ENCODE measurements at regions not wholly inside any gene's neighbourhood (a gene's known extent, or its start where the extent isn't known, plus 50 kb on each side); places are given as distances from the start of the nearest gene placed in this dataset.
"Not testable (repeated sequence)": the region's sequence is repeated elsewhere in the genome, so short reads cannot be mapped to it uniquely, and the experiment has no call there.

DNA sequence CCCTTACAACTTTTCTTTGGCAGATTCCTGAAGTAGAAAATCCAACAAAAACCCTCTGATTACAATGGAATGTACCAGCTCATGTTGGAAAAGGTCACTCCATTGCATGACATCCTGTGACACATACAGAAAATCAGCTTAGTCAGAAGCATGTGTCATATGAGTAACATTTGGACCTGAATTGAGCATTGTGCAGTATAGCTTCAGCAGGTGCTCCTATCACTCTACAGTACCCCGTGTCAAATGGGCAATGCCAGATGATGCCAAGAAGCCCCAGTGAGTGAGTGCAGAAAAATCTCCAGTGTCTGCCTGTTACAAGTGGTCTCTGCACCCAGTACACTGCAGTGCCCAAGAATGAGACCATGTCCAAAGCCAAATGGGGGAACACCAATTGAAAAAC is 129.7 kb upstream of the RUNX1 start:
- DNase-seq: peak; percentile 66

DNA sequence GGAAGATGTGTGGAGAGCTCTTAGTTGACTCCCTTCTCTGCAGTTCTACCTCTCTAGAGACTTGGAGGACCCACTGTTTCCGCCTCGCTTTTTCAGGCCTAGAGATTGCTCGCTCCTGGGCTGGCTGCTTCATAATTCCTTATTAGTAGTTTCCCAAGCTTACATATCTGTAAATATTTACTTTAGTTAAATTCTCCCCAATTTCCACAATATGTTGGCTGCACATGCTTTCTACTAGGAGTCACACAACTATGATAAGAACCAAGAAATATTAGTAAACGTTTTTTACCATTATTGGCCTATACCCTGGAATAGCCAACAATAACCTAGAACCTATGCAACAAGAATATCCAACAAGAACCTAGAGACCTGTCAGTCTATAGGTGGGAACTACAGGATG is 129.0 kb upstream of the RUNX1 start:
- DNase-seq: no peak

DNA sequence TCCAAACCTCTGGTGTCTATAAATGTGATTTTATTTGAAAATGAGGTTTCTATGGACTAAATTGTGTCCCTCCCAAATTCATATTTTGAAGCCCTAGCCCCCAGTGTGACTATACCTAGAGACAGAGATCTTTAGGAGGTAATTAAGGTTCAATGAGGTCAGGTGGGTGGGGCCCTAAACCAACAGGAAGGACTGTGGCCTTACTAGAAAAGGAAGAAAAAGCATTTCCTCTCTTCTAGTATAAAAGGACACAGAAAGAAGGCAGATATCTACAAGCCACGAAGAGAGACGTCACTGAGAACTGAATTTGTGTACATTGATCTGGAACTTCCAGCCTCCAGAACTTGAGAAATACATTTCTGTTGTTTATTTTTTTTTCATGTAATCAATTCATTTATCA is 123.1 kb upstream of the RUNX1 start:
- DNase-seq: no peak

DNA sequence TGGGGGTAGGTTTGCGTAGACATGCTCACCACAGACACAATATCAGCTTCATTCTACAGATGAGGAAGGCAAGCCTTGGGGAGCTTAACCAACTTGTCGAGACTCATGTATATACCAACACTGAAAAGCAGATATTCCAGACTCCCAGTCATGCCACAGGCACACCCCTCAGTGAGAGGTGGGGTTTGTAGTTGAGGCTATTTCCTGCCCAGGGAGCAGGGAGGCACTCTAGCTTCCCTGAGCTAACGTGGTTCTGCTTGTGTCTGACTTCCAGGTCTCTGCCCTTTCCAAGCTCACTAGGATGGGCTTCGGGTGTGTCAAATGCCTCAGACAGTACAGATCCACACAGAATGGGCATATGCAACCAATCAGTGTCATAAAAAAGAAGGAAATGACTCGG is 122.3 kb upstream of the RUNX1 start:
- no peak for DNase-seq

DNA sequence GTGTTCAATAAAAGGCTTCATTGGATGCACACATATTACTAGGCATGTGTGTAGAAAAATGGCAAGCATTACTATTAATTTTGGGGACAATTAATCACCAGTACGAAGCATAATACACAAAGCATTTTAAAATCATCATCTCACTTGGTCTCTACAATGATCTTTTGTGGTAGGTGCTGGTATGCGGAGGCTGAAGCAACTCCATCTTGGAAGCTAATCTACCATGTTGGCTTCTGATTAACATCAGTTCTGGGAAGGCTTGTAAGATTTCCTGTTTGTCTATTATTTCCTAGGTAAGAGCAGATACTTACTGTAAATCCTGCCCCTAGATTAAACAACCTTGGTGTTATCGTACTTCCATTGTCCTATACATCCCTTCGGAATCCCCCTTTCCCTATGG is 121.7 kb upstream of the RUNX1 start:
- no peak for DNase-seq

DNA sequence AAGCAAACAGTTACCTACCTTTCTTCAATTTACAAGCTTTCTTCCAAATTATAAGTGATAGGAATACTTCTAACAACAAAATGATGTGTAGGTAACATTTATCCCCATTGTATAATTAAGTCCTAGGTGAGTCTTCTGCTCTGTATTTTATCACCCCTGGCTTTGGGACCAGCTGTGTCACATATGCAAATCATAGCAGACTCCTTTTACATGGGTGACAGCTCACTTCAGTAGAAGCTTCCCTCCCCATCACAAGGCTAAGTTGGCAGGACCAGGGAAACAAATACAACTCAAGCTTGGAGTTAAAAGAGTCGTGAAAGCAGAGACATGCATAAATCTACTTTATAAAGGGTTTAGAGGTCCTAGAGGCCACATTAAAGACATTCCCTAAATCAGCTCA is 121.1 kb upstream of the RUNX1 start:
- DNase-seq: no peak

DNA sequence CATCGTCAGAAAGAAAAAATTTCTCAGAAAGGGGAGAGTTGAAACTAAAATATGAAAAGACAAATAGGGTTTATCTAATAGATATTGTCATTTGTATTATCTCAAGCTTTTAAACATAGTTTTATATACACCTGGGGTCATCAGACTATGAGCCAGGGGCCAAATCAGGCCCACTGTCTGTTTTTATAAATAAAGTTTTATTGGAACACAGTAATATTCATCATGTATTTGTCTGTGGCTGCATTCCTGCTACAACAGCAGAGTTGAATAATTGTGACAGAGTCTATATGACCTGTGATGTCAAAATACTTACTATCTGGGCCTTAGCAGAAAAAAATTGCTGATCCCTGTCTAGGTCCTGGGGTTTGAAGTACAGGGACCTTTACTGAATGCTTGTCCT is 120.5 kb upstream of the RUNX1 start:
- DNase-seq: no peak

DNA sequence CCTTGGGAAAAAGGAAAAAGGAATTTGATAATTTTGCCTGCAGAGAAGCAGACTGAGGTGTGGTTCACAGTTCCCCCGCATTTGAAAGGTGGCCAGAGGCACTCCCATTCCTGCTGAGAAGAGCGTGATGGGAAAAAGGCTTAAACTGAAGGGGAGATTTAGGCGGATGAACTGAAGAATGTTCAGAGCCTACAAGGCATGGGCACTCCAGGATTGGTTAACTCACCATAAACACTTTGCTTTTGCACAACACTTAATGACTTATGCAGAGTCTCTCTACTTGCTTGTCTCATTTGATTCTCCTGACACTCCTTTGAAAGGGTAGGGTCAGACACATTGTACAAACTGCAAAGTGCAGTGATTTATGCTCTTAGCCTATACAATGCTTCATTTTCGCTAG is 119.6 kb upstream of the RUNX1 start:
- no peak for DNase-seq

DNA sequence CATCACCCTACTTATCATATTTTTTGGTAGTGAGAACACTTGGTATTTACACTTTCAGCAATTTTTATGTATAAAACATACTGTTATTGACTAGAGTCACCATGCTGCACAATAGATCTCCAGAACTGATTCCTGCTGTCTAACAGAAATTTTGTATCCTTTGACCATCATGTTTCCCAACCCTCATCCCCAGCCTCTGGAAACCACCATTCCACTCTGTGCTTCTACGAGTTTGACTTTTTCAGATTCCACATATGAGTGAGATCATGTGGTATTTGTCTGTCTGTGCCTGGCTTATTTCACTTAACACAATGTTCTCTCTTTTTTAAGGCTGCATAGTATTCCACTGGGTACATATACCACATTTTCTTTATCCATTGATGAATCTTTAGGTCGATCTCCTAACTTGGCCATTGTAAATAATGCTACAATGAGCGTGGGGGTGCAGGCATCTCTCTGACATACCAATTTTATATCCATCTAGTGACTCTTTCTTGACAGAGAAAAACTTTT is 115.9 kb upstream of the RUNX1 start:
- no peak for DNase-seq

DNA sequence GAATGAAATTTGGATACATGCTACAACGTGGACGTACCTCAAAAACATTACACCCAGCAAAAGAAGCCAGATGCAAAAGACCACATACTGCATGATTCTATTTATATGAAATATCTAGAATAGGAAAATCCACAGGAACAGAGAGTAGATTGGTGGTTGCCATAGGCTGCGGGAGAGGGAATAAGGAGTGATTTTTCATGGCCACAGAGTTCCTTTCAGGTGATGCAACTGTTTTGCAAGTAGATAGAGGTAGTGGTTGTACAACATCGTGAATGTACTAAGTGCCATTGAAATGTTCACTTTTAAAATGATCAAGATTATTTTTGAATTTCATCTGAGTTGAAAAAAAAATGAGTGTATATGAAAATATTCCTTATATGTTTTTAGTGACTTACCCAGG is 115.3 kb upstream of the RUNX1 start:
- DNase-seq: no peak

DNA sequence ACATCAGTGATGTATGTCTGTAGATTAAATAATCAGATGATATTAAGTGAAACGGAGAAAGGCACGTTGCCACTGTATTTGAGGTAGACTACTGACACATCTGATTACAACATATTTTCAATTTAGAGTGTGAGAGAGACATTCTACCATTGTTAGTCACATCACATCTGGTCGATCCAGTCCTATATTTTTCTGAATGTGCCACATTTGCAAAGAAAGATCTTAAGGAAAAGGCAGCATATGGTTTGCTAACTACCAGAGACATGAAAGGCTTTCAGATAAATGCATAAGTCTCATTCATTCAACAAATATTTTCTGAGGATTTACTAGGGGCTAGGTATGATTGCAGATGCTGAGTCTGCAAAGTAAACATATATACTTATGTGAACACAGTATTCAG is 114.3 kb upstream of the RUNX1 start:
- DNase-seq: no peak

DNA sequence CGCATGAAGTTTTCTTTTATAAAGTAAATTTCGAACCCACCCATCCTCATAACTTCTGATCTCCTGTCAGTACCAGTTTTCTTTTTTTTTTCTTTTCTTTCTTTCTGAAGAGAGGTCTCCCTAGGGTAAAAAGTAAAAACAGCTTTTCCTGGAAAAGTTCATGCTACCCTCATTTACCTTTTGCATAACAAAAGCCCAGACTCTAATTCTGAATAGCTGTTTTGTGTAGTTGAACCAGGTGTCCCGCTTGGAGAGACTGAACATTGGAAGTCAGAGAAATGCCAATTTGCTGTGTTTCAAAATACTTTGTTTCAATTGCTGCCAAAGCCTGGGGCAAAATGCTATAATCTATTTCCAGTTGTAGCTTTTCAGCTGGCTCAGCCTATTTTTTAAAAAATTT is 113.7 kb upstream of the RUNX1 start:
- DNase-seq: no peak

DNA sequence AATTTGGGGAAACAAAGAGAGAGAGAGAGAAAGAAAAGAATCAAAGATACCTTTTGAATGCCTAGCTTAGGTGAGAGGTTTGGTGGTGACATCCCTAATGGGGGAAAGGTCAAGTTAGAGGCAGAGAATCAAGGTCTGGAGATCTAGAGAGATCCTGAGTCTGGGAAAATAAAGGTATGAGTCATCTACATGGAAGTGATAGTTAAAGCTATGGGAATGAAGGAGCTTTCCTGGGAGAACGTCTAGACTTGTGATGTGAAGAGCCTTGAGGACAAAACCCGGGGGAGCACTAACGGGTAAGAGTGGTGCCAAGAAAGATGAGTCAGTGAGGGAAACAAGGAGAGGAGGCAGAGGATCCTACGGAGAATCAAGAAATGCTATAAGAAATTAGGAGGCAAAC is 110.8 kb upstream of the RUNX1 start:
- no peak for DNase-seq

DNA sequence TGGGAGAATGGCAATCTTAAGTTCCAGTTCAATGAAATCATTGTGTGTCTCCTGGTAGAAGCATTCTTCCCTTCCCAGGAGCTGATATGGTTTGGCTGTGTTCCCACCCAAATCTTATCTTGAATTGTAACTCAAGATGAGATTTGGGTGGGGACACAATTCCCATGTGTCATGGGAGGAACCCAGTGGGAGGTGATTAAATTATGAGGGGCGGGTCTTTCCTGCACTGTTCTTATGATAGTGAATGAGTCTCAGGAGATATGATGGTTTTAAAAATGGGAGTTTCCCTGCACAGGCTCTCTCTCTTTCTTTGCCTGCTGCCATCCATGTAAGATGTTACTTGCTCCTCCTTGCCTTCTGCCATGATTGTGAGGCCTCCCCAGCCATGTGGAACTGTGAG is 108.3 kb upstream of the RUNX1 start:
- not testable (repeated sequence) for DNase-seq

DNA sequence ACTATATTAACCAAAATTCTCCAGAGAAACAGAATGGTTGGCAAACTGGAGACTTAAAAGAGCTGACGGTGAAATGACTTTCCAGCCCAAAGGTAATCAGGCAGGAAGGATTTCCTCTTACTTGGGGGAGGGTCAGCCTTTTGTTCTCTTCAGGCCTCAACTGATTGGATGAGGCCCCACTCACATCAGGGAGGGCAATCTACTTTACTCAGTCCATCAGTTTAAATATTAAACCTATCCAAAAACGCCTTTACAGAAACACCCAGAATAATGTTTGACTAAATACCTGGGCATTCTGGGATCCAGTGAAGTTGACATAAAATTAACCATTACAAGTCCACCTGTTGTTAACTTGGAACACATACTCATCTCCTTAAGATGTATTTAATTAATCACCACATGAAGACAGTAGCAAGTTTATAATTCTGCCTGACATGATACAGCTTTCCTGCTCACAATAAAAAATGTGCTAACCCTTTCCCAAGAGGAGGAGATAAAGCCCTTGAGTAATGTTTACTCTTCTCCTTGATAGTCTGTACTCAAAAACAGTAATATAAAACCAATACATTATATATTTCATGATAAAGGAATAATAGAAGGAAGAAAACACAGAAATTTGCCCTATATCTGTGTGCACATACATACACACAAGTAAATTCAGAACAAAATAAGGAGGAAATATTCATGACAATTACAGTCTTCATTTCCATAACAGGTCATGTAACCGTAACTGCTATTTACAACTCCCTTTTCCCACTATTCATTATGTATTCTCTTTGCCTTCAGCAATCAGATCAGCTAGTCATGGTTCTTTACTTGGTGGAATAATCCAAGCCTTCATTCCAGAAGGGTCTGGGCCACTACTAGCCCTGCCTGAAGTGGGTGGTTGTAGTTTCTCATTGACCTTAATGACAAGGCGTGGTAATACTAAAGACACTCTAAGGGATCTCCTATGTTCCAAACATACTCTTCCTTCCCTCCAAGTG is 107.5 kb upstream of the RUNX1 start:
- DNase-seq: no peak

DNA sequence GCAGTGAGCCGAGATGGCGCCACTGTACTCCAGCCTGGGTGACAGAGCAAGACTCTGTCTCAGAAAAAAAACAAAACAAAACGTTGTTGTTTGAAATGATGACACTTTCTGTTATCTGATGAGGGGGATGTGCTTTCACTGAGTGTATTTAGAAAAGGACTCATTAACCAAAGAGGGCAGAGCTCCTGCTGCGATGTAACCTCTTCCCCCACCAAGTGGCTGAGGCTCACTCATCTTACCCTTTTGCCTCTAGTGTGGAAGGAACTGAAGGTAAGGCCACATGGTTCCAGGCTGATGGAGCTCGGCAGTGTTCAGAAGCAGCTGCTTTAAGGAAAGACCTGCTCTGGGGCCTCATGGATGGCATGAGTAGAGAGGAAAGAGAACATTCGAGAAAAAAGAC is 105.7 kb upstream of the RUNX1 start:
- no peak for DNase-seq

DNA sequence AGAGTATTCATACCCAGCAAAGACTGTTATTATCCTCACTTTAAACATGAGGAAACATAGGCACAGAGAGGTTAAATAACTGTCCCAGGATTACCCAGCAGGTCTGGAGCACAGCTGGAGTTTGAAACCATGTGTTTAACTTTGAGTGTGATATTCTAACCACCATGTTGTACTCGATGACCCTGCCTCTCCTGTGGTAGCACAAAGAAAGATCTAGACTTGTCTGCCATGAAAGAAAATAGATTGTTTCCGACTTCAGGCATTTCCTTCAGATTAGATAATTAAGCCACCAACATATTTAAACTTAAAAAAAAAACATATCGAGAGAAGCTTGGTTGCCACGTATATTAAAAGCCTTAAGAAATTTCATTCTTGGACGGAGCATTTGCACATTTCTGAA is 104.6 kb upstream of the RUNX1 start:
- no peak for DNase-seq

DNA sequence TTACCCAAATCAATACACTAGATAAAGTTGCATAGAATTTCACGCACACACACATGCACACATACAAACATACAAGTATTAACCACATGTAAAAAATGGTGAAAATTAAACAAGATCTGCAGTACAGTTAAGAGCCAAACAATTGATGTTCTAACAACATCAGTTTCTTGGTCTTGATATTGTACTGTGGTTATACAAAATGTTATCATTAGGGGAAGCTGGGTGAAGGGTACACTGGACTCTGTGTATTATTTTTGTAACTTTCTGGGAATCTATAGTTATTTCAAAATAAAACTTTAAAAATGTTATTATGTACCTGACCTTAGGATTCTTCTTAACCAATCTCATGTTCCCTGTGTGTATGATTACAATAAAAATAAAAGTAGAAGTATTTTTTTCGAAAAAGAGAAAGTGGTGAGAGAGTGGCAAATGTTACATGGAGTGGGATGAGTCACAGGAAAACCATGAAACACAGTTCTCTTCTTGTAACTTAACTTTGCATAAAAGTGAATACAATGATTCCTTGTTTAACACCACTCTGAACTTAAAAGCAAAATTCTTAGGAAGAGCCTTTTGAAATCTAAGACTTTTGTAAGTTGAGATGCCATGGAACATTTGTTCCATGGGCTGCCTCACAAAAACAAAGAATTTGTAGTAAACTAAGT is 101.6 kb upstream of the RUNX1 start:
- DNase-seq: peak; percentile 21

DNA sequence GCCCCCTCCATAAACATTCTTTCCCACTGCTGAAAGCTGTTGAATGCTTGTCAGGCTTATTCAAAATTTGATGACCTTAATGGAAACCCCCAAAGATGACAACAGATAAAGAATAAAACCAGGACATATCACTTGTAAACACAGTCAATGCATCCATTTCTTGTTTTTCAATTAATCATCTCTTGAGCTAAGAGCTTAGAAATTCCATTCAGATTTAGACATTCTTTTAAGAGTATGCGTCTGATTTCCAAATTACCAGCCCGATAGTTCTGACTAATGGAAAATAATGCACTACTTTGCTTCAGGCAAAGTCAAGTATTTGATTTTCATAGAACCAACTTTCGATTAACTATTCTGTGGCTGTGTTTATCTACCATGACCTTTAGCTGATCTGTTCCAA is 100.6 kb upstream of the RUNX1 start:
- DNase-seq: no peak

DNA sequence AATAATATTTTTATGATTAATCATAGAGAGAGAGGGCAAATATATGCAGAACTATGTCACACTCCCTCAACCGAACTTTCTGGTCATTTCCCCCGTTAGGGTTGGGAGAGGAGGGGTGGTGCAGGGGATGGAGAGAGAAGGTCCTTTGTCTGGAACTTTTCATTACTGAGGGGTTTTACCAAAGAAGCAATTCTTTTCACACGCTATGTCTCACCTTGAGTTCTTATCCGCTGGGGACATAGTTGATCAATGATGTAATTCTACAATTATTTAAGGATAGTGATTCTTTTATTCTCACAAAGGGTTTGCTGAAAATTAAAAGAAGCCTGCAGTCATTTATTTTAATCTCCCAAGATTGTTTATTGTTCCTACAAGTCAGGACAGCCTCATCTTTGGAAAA is 98.3 kb upstream of the RUNX1 start:
- DNase-seq: no peak

DNA sequence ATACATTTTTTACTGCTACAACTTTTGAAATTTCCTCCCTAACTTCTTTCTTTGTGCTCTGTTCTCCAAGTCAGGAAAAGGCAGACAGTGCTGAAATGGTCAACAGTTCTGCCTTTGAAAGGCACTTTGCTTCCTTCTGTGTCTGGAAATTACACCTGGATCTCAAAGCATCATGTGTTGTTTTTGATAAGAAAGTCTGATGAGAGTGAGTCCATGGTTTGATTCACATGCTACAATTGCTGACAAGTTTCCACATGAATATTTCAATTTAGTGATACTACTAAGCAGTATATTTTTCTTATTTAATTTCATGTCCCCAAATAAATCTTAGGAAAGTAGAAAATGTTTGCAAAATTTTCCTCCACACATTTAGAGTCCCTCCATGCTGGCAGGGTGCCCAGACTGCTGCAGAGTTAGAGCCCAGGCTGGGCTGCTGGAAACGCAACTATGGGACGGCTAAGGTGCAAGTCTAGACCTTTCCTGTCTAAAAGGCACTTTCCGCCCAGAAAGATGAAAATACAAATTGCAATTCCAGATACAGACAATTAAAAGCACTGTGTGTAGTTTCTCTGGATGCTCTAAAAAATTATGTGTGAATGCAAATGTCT is 96.6 kb upstream of the RUNX1 start:
- DNase-seq: no peak

DNA sequence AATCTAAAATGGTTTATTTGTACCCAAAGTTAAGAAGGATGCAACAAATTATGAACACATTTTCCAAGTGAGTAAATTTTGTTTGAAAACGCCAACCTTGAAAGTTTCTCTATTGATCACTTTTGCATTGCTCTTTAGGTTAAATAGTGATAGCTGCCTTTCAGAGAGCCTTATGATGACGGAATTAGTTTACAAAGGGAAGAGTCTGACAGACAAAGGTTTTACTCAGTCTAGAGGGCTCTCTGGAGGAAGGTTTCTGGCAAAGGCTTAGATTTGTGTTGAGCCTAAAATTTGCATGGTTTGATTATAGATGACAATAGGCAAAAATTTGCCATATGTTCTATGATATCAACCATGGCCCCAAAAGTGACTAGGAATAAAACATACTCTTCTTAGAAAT is 95.9 kb upstream of the RUNX1 start:
- no peak for DNase-seq

DNA sequence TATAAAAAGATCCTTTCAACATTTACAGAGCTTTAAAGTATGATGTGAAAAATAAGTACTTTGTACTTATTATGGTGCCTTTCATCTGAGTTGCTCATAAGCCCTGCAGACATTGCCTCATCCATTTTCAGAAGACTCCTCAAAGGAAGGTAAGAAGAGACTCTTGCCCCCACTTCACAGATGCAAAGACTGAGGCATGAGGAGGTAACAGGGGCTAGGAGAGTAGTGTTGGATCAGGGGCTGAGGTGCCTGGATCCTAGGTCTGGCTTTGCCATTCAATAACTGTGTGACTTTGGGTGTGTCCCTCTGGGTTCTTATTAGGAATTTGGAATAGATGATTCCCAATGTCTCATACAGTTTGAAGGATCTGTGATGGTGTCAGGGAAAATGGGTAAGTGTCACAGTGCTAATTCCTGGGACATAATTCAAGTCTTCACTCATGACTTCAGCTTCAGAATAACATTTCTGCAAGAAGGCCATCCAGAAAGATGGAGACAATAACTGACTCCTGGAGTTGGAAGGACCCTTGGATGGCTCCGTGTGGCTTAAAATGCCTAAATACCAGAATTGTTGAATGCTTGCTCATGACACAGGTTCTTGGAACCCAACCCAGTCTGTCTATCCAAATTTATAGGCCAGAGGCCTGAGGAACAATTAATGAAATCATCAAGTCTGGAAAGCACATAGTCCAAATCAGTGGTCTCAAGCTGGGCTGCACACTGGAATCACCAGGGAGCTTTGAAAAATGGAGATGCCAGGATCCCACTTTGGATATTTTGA is 93.1 kb upstream of the RUNX1 start:
- no peak for DNase-seq
